HG03469 (cell line): ENCODE measurements at regions not wholly inside any gene's neighbourhood (a gene's known extent, or its start where the extent isn't known, plus 50 kb on each side); places are given as distances from the start of the nearest gene placed in this dataset.

Experiments
- ATAC-seq: cut with Tn5 transposase; IDR thresholded peaks from one replicate; pipeline ENCODE4 v1.9.1; 2021; ENCODE audit warnings: mild to moderate bottlenecking, moderate library complexity, moderate number of reproducible peaks; ENCODE audit not compliant: unreplicated experiment

DNA sequence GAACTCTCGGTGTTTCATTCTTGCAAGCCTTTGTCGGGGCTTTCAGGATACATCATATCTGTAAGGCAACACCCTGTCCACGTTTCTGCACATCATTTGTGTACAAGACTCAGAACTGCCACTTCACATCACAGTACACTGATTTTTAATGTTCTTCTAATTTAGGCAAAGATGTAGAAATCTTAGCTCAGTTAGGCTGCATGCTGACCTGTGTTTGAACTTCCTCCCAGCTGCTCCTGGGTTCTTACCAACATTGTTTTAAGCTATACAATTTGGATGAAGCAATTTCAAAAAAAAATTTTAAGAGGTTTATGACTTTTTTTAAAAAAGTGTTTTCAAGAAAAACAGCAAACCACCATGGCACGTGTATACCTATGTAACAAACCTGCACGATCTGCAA is 1047.9 kb upstream of the SLC10A2 start:
- no peak for ATAC-seq

DNA sequence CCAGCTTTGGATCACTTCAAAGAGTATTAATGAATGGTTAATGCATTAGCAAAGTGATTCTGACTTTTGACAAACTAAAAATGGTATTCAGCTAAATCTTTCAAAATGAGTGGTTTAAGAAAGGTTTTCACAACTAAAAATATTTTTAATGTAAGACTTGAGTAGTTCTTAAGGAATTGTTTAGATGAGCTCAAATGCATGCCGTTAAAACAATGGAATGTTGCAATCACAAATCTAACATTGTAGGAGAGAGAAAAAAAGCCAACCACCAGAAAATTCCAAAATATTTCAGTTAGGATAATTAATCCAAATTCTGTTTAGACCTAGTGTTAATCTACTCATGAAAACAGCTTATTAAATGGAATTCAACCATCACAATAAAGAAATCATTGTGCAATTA is 1044.8 kb upstream of the SLC10A2 start:
- ATAC-seq: no peak

DNA sequence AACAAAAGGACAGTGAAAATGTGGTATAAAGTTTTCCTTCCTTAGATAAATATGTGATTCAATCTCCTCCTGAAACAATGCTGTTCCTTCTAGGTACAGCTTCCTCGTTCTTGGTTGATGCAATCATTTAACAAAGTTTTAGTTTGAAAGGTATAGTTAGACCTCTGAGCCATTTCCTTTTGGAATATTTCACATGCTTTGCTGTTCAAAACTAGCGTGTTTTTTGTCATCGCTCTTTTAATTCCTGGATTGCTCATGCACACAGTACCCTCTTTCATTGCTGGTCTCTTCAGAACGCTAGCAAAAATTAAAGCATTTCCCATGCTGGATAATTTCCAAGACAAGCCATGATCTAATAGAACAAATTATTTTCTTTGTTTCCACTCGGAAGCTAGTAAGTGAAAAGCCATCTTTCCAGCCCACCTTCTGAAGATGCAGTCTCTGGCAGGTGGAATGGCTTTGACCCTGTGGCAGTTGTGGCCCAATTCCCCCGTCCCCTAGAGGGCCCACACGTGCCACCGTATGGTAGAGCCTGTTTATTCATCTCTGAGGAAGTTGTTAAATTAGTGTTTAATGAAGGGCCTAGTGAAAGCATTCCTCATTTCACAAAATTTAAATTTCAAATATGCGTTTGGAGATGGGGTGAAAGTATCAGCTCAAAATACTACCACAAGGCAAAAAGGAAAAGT is 1040.6 kb upstream of the SLC10A2 start:
- ATAC-seq: no peak

DNA sequence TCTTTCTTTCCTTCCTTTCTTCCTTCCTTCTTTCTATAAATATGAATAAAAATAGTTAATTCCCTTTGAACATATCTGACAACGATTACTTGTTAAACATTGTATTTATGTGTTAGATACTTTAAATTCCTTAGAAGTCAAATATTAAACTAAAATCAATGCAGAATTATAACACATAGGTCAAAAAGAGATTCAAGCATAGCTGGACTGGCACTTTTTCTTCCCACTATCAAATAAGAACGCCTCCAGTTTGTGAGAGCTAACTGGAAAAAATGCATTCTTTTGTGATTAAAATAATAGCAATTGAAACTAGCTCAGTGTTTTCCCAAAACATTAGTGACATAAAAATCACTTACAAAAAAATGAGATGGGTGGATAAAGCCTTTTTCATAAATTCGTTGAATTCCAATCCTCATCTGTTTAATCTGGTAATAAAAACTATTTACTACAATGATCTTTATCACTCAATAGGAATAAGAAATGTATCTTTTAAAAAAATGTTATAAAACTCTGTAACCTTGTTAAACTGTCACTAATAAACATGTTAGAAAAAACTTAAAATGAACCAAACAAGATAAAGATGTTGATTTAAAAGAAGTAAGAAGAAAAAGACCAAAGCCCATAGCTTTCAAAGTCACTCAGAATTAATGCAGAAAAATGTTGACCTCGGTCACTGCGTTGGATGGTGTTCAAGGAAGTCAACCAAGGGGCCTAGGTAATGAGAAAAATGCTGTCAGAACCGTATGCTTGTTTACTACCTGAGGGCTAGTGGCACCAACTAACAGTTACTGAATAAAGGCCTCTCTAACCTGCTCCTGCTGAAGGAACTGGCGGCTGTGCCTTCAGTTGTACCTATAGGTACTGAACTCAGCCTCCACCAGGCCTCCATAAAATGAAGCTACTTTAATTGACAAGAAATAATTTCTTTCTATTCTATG is 1039.5 kb upstream of the SLC10A2 start:
- ATAC-seq: no peak

GRCh38 chr13:104099750-104100149 is 1033.5 kb upstream of the SLC10A2 start:
- ATAC-seq: no peak

GRCh38 chr13:104098421-104098820 is 1032.2 kb upstream of the SLC10A2 start:
- ATAC-seq: no peak

DNA sequence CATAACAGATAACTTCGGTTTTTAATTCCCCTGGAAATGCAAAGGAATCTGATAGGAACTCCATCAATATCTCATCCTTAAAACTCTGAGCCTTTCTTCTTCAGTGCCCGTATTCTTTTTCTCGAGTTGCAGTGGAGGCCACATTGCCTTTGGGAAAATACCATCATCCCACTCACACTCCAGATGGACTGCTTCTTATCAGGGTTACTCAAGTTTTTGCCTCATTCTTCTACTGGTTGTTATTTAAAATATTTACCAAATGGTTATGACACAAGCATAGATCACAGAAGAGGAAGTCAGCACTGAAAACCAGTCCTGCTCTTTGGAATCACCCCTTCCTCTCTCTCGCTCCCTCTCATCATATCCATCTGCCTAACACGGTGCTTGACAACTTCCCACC is 1020.5 kb upstream of the SLC10A2 start:
- ATAC-seq: no peak

GRCh38 chr13:104086210-104086609 is 1020.0 kb upstream of the SLC10A2 start:
- no peak for ATAC-seq

- ATAC-seq: no peak
These were observed 1019.4 kb upstream of the SLC10A2 start for GRCh38 chr13:104085611-104086010.

DNA sequence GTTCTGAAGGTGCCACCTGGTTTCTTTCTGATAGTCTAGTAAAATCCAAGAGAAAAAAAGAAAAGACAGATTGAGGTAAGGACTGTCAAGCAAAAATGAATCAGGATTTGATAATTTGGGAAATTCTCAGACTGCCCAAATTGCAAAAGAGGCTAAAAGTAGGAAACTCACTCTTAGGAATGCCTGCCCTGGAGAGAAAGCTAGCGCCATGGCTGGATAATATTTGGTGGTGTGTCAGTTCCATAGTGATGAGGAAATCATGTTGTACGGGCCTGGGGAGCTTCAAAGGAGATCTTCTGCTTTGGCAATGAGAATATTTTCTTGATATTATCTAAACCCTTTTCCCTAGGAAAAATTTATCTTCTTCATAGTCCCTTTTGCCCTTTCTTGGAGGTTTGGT is 1008.1 kb upstream of the SLC10A2 start:
- no peak for ATAC-seq

- ATAC-seq: no peak
These were observed 1005.6 kb upstream of the SLC10A2 start for GRCh38 chr13:104071806-104072205.

- ATAC-seq: no peak
These were observed 999.1 kb upstream of the SLC10A2 start for GRCh38 chr13:104065328-104065727.

- no peak for ATAC-seq
These were observed 991.6 kb upstream of the SLC10A2 start for GRCh38 chr13:104057861-104058260.

- no peak for ATAC-seq
These were observed 979.7 kb upstream of the SLC10A2 start for GRCh38 chr13:104045907-104046306.

DNA sequence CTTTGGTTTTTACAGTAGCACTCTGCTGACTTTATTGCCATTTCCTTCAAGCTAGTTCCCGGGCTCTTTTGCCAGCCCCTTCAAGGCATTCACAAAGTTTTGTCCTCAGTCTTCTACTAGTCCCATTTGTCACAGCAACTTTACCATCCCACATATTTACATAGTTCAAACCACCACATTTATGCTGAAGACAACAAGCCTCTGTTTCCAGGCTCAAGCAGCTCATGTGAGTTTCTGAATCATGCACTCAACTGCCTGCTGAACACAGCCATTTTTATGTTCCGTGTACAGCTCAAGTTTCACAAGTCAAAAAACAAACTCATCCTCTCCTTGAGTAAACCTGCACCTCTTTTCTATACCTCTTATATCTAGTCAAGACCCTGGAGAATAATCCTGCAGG is 977.0 kb upstream of the SLC10A2 start:
- ATAC-seq: no peak

DNA sequence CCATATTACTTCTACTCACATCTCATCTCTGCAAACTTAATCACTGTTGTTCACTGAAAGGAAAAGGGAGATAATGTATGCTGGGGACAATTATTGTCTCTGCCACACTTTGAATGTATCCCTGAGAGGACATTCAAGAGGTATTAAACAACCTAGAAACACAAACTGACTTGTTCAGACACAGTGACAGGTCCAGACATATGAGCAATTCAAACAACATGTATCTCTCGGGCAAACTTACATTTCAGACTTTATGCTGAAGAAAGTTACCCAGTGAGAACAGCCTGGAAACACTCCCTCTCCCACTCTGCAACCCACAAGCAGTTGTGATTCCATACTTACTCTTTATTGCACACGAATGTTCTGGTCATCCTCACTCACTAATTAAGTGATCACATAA is 968.7 kb upstream of the SLC10A2 start:
- ATAC-seq: no peak

GRCh38 chr13:104025303-104025702 is 959.1 kb upstream of the SLC10A2 start:
- ATAC-seq: no peak

DNA sequence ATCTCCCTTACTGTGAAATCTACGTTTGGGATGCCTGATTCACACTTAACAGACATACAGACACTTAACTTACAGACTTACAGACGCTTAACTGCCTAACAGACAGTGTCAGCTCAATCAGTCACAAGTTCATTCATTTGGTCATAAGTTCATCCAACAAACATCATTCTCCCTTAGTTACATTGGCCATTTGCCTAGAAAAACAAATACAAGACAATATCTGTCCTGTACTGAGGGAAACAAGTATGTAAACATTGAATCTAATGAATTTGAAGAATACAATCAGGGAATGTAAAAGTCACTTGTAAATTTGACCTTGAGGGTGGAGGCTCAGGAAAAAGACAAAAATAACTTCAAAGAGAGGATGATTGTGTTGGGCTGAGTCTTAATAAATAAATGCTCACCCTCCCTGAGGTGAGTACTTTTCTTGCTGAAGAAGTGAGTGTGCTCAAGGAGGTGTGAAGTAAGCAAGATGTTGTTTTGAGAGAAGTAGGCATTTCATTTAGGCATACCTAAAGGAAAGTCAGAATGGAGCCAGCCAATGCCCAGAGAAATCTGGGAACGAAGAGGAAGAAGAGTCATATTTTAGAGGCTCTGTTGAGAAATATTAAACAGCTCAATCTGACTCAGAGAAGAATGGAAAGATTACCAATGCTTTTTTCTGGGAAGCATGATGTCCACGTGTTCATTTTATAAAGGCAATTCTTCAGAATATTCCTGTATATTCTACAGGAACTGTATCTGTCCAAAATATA is 958.4 kb upstream of the SLC10A2 start:
- no peak for ATAC-seq

- ATAC-seq: no peak
These were observed 955.7 kb upstream of the SLC10A2 start for GRCh38 chr13:104021806-104022397.

DNA sequence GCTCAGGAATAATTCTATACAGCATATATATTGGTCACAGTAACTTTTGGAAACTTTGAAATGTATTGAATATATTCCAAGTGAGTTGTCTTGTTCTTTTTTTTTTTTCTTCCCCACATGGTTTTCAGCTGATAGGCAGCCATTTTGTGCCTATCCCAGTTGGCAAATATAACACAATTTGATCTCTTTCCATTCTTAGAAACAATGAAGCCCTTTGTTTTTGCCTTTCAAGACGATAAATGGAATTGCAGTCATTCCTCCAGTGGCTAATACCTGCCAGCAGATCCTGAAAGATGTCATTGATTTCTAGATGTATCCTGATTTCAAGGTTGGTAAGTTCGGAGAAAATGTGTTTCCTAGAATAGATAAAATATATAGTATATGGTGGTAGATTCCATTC is 951.1 kb upstream of the SLC10A2 start:
- ATAC-seq: no peak
